Hindlimb muscle (tissue), 1 donor: ENCODE measurements at regions not wholly inside any gene's neighbourhood (a gene's known extent, or its start where the extent isn't known, plus 50 kb on each side); places are given as distances from the start of the nearest gene placed in this dataset.
A peak's percentile ranks its signal among the peaks of the same experiment; 100 is the strongest.

Experiments
- DNase-seq: peaks from one replicate; pipeline ENCODE4 v3.0.0-alpha.2; 2013

DNA sequence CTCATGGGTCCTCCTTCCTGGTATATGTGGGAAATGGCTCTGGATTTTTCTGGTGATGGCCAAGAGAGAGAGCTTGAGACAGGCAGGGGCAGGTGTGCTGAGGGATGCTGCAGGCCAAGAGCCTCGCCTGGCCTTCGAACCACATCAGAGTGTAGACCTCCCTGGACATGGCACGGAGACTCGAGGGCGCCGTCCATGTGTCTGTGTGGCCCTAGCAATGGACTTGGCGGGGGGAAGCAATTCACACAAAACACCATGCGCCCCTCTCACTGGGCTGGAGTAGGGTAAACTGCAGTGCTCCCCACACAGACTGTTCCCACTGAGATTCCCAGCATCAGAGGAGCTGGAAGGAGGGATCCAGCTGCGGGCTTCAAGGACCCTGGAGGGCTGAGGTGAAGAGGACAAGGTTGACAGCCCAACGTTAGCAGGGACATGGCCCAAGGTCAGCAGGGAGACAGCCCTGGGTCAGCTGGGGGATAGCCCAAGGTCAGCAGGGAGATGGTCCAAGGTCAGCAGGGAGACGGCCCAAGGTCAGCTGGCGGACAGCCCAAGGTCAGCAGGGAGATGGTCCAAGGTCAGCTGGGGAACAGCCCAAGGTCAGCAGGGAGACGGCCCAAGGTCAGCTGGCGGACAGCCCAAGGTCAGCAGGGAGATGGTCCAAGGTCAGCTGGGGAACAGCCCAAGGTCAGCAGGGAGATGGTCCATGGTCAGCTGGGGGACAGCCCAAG, 75.4 kb upstream of the HDAC4 start:
- no peak for DNase-seq

DNA sequence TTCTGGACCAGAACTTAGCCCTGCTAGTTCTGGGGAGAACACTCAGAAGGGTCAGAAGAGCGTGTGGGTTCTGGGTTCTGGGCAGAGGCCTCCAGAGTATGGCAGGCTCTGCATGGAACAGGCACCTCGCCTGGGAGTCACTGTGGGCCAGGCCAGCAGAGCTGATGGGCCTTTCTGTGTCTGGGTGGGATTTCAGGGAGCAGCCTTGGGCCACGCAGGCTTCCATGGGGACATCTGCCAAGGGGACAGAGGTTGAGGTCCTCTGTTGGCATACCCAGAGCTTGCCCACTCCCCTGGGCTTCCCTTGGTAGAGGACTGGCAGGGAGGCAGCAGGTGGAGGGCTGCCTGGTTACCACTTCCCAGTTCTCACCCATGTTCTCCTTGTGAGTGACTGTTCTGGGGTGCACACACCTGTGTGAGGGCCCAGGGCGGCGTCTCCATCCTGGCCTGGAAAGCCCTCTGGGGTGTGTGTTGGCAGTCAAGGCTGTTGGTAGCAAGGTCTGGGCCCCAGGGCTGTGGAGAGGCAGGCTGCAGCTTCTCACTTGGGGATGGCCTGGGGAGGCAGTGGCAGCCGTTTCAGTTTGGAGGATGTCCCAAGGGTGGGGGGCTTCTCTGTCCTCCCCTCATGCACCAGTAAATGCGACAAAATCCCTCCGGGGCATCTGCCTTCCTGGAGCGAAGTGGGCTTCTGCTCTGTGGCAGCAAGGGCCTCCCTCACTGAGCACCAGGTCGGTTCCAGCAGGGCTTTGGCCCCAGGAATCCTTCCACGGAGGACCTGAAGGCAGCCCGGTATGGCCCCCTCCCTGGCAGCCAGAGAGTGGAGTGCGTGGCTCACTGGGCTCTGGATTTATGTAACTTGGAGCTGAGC, 74.6 kb upstream of the HDAC4 start:
- no peak for DNase-seq

GRCh38 chr2:239473211-239473805, 72.5 kb upstream of the HDAC4 start:
- no peak for DNase-seq

DNA sequence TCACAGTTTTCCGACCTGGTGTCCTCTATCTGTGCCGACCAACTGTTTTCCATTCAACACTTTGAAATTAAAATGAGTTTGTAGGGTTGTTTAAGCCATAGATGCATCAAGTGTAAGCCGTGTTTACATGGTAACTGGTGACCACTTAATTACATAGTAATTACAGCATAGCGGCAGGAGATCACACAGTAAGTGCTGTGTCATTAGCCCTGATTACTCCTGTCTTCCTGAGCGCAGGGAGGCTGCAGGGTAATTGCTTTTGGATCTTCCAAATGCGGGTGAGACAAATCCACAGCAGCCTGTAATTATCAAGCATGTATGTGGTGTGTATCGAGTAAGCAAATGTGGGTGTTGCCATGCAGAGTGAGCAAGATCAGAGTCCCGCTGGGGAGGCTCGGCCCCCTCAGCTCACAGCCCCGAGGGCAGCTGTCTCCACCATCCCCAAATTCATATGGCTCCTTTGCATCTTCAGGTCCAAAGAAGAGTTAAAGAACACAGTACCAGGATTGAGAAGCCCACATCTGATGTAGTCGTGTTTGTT, 71.5 kb upstream of the HDAC4 start:
- DNase-seq, result no peak

DNA sequence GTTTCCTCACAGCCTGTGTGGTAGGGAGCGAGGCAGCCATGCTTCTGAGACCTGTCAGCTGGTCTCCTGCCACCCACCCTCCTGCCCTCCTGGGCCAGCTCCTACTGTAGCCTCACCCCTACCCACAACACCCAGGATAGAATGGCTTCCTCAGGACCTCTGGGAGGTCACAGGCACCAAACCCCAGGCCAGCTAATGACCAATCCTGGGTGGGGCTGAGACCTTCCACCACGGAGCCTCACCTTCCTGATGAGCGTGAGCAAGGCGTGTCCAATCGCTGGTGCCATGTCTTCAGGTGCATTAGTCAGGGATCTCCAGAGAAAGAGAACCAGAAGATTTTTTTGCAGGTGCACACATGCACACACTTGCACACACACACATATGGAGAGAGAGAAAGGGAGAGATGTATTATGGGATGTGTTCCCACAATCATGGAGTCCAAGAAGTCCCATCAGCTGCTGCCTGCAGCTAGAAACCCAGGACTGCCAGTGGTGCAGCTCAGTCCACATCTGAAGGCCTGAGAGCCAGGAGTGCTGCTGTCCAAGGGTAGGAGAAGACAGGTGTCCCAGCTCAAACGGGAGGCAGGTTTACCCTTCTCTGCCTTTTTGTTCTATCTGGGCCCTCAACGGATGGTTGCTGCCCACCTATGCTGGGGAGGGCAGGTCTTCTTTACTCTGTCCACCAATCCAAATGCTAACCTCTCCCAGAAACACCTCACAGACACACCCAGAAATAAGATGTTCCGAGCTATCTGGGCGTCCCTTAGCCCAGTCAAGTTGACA, 70.4 kb upstream of the HDAC4 start:
- no peak for DNase-seq

GRCh38 chr2:239470151-239470900, 69.5 kb upstream of the HDAC4 start:
- no peak for DNase-seq

DNA sequence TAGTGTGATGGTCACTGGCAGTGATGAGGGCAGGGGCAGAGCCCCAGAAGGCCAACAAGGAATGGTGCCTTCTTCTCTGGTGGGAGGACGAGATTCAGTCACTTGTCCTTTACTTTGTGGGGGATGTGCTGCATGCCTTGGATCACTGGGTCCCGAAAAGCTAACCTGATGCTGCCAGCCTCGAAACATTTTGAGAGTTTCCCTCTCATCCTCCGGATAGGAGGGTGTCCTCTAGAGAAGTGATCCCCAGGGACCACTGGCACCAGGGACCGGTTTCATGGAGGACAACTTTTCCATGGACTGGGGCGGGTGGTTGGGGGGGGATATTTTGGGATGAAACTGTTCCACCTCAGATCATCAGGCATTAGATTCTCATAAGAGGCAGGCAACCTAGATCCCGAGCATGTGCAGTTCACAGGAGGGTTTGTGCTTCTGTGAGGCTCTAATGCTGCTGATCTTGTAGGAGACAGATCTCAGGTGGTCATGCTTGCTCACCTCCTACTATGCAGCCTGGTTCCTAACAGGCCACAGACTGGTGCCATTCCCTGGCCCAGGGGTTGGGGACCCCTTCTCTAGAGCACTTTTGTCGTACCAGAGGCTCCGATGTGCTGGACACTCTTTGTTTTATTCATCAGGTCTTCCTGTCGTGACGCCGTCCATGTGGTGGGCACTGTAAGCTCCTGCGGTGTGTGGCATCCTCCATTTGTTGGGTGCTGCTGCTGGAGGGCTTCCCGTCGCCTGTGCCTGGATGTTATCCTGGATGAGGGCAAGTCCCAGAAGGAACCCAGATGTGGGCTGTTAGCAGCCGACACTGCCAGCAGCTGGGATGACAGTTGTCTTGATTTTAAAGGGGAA, 68.5 kb upstream of the HDAC4 start:
- DNase-seq, result no peak

DNA sequence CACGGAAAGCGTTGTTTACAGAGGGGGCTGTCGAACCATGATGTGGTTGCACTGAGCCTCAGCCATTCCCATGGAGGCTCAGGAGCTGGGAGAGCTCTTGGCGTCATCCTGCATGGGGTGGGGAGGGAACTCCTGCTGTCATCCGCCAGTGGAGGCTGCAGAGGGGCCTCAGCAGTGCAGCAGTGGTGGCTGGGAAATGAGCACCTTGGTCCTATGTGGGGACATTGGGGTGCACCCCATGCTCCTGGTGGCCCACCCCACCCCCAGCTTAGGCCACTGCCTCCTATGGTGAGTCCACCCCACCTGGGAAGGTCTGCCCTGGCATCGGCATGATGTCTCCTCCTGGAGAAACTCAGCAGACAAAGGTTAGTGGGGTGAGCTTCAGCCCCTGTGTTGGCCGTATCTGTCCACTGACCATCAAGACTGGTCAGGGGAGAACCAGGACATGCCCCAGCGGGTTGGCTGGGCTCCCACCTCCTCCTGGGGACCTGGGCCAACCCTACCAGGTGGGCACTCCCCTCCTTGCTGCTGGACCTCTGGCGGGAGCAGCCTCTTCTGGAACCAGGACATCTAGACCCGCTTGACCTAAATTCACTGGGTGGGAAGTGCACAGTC, 67.8 kb upstream of the HDAC4 start:
- no peak for DNase-seq

GRCh38 chr2:239467956-239468490, 67.2 kb upstream of the HDAC4 start:
- no peak for DNase-seq

- DNase-seq, result no peak
These were observed 66.6 kb upstream of the HDAC4 start for GRCh38 chr2:239467281-239467955.

GRCh38 chr2:239466755-239467271, 66.0 kb upstream of the HDAC4 start:
- no peak for DNase-seq

GRCh38 chr2:239466061-239466754, 65.4 kb upstream of the HDAC4 start:
- no peak for DNase-seq

DNA sequence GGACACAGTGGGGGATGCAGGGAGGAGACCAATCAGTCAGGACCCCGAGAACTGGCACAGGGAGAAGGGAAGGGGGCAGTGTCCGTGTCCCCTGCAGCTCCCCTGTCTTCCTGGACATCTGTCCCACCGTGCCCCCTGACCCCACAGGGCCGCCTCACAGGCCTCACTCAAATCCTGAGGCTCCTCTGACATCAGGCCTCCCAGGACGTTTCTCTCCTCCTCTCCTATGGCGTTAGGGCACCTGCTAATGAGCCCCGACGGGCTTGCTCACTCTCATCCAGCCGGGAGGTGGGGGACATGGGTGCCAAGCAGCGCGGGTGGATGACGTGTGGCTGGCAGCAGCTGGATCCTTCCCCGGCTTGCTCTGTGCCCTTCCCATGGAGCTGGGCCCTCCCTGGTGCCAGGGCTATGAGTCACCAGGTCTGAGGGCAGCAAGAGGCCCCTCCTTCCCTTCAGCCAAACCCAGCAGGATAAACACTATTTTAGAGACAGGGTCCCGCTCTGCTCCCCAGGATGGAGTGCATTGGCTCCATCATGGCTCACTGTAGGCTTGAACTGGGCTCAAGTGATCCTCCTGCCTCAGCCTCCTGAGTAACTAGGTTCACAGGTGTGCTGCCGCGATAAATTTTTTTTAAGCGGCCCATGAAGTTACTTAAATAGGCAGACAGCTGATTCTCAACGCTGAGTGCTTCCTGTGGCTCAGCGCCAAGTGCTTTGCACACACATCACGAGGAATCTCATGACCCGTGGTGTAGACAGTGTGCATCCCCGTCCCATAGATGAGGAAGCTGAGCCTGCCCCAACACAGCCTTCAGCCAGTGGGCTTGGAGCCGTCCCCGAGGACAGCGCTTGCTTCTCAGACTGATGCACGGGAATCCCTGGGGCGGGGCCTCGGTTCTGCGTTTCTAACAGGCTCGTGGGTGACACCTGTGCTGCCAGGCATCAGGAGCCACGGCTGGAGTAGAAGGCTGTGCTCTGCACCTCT, 64.5 kb upstream of the HDAC4 start:
- DNase-seq, result peak; percentile 54

DNA sequence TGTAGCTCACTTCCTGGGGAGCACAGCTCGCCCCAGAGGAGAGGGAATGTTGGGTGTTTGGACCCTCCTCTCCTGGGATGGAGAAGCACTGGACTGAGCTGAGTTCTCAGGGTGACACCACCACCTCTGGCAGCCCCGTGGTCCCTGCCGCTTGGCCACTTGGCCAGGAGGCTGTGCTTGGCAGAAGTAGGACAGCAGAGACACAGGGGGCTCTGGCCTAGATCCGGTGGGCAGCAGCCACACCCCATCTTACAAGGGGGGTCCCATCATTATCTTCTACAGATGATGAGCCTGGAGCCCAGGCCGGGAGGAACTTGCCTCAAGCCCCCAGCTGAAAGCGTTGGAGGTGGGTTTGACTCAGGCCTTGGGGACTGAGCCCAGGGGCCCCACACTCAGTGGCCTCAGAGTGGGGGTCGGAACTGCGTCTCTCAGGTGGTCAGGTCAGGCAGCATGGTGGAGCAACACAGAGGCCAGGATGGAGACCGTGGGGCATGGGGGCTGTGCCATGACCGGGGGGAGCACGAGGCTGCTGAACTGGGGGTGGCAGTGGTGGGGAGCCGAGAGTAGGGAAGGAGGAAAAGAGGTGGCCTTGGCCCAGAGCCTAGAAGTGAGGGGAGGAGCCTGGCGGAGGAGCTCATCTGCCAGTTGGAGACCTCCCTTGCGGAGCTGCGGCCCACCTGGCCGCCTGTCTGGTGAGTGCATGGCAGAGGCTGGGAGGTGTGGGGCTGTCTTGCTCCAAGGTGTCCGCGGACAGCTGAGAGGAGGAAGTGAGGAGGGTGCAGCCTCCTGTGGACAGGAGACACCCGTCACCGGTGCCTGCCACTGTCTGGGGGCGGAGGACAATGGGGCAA, 63.6 kb upstream of the HDAC4 start:
- DNase-seq, result no peak

DNA sequence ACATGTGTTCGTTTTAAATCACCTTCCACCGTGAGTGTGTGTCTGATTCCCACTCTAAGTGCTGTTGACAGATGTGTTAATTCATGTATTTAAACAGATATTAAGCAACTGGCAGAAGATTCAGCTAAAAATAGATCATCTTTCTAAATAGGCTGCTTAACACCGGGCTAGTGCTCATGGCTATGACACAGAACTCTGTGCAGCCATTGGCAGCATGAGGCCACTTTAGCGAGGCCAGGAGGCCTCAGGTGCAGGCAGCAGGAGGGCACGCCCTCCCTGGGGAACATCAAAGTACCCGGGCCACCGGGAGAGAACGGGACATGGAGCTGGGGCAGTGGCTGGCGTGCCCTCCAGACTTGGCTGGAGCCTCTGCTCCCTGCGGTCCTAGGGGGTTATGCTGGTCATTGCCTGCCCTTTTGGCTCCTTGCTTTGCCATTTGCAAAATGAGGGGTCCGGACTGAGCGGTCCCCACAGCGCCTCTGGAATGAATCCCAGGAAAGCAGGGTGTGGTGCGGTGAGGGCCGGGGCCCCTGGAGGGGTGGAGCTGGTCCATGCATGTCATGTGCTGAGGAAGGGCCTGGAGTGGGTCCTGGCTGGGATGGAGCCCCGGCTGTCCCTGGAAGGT, 62.8 kb upstream of the HDAC4 start:
- DNase-seq, result no peak
